Limb (tissue), 2 donors: ENCODE measurements at regions not wholly inside any gene's neighbourhood (a gene's known extent, or its start where the extent isn't known, plus 50 kb on each side); places are given as distances from the start of the nearest gene placed in this dataset.
A peak's percentile ranks its signal among the peaks of the same experiment; 100 is the strongest.

Experiments
- DNase-seq, 2 donors: peaks; one replicate each; pipeline ENCODE4 v3.0.0-alpha.2; 2016; ENCODE audit errors: extremely low spot score in 2 of 2

GRCh38 chrX:118167361-118167760 lies 50.8 kb upstream of the KLHL13 start:
- no peak for DNase-seq

- DNase-seq: no peak
Observed at GRCh38 chrX:118171356-118171755, 54.7 kb upstream of the KLHL13 start.

GRCh38 chrX:118174516-118175098 lies 58.0 kb upstream of the KLHL13 start:
- no peak for DNase-seq

GRCh38 chrX:118177708-118178107 lies 61.1 kb upstream of the KLHL13 start:
- DNase-seq: no peak

- DNase-seq: no peak
Observed at GRCh38 chrX:118178450-118178849, 61.8 kb upstream of the KLHL13 start.

- no peak for DNase-seq
Observed at GRCh38 chrX:118179161-118179560, 62.6 kb upstream of the KLHL13 start.

- no peak for DNase-seq
Observed at GRCh38 chrX:118179718-118180117, 63.1 kb upstream of the KLHL13 start.

GRCh38 chrX:118181030-118181429 lies 64.4 kb upstream of the KLHL13 start:
- no peak for DNase-seq

GRCh38 chrX:118182025-118182424 lies 65.4 kb upstream of the KLHL13 start:
- DNase-seq: no peak

GRCh38 chrX:118182681-118183080 lies 66.1 kb upstream of the KLHL13 start:
- no peak for DNase-seq

GRCh38 chrX:118183606-118184005 lies 67.0 kb upstream of the KLHL13 start:
- no peak for DNase-seq

- no peak for DNase-seq
Observed at GRCh38 chrX:118187100-118187499, 70.5 kb upstream of the KLHL13 start.

- DNase-seq: no peak
Observed at GRCh38 chrX:118189000-118189399, 72.4 kb upstream of the KLHL13 start.

- DNase-seq: no peak
Observed at GRCh38 chrX:118189628-118190027, 73.0 kb upstream of the KLHL13 start.

GRCh38 chrX:118197730-118198129 lies 81.1 kb upstream of the KLHL13 start:
- no peak for DNase-seq

- DNase-seq: no peak
Observed at GRCh38 chrX:118198577-118198976, 82.0 kb upstream of the KLHL13 start.

- DNase-seq: no peak
Observed at GRCh38 chrX:118199997-118200396, 83.4 kb upstream of the KLHL13 start.

GRCh38 chrX:118205421-118206395 lies 89.1 kb upstream of the KLHL13 start:
- DNase-seq: no peak

GRCh38 chrX:118207831-118208453 lies 91.3 kb upstream of the KLHL13 start:
- no peak for DNase-seq

GRCh38 chrX:118208481-118208880 lies 91.9 kb upstream of the KLHL13 start:
- DNase-seq: no peak

GRCh38 chrX:118211891-118212816 lies 95.5 kb upstream of the KLHL13 start:
- DNase-seq: peak in 1 of 2 donors; percentile 27
